ENCODE measurements at regions not wholly inside any gene's neighbourhood (a gene's known extent, or its start where the extent isn't known, plus 50 kb on each side); places are given as distances from the start of the nearest gene placed in this dataset.

- no peak for TF ChIP-seq CTCF (IDR thresholded peaks at IDR 0.05)
- TF ChIP-seq POLR2A (IDR thresholded peaks at IDR 0.05) = no peak
These were observed 75.7 kb upstream of the KCNA4 start for GRCh38 chr11:30092518-30092917.

All from right lobe of liver (tissue), 4 donors.